ENCODE measurements at regions not wholly inside any gene's neighbourhood (a gene's known extent, or its start where the extent isn't known, plus 50 kb on each side); places are given as distances from the start of the nearest gene placed in this dataset.

- H3K36me3 Mint-ChIP-seq (ENCODE audit: low read depth): no peaks in the 10 kb centered on the region
- no peaks in the 10 kb centered on the region for H3K9me3 Mint-ChIP-seq
- peaks cover 10% of the 10 kb centered on the region for H3K4me1 Mint-ChIP-seq
- H3K27me3 Mint-ChIP-seq (ENCODE audit: low read depth): no peaks in the 10 kb centered on the region
- no peak overlapping the region for H3K27ac Mint-ChIP-seq
- no peak overlapping the region for H3K4me3 Mint-ChIP-seq
- TF ChIP-seq, protein P1, sequence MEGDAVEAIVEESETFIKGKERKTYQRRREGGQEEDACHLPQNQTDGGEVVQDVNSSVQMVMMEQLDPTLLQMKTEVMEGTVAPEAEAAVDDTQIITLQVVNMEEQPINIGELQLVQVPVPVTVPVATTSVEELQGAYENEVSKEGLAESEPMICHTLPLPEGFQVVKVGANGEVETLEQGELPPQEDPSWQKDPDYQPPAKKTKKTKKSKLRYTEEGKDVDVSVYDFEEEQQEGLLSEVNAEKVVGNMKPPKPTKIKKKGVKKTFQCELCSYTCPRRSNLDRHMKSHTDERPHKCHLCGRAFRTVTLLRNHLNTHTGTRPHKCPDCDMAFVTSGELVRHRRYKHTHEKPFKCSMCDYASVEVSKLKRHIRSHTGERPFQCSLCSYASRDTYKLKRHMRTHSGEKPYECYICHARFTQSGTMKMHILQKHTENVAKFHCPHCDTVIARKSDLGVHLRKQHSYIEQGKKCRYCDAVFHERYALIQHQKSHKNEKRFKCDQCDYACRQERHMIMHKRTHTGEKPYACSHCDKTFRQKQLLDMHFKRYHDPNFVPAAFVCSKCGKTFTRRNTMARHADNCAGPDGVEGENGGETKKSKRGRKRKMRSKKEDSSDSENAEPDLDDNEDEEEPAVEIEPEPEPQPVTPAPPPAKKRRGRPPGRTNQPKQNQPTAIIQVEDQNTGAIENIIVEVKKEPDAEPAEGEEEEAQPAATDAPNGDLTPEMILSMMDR (IDR thresholded peaks at IDR 0.05; ENCODE audit: unreplicated experiment in 3 of 3): no peak
These were observed 368.5 kb downstream of the ZEB2 start for GRCh38 chr2:144151405-144151804.

DNA sequence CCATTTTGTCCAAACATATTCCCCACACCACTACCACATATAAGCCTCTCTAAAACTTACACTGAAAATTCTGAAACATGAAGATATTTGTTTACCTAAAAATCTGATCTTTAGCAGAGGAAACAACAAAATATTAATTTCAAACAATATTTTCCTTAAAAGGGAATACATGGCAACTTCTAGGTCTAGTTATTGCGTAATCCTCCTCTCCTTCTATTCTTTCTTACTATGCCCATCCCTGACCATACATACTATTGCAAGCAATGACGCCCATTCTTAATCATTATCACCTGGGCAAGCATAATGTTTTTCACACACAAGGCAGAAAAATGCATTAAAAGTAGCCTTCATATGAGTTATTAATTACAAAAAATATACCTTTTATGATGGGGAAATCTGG is 372.6 kb downstream of the ZEB2 start:
- Mint-ChIP-seq H3K4me3 (no peak overlapping the region), H3K9me3 (no peaks in the 10 kb centered on the region), H3K4me1 (peaks cover 7% of the 10 kb centered on the region), H3K36me3 (ENCODE audit: low read depth) (peaks cover 4% of the 10 kb centered on the region), H3K27me3 (ENCODE audit: low read depth) (no peaks in the 10 kb centered on the region), H3K27ac (no peak overlapping the region)
- TF ChIP-seq, protein P1 (IDR thresholded peaks at IDR 0.05; ENCODE audit: unreplicated experiment in 3 of 3): no peak

GRCh38 chr2:144146876-144147275 is 373.0 kb downstream of the ZEB2 start:
- H3K36me3 Mint-ChIP-seq (ENCODE audit: low read depth): peaks cover 7% of the 10 kb centered on the region
- TF ChIP-seq, protein P1 (IDR thresholded peaks at IDR 0.05; ENCODE audit: unreplicated experiment in 3 of 3): no peak
- H3K4me1 Mint-ChIP-seq: peaks cover 9% of the 10 kb centered on the region
- no peak overlapping the region for H3K27ac Mint-ChIP-seq
- no peak overlapping the region for H3K4me3 Mint-ChIP-seq
- H3K9me3 Mint-ChIP-seq: no peaks in the 10 kb centered on the region
- H3K27me3 Mint-ChIP-seq (ENCODE audit: low read depth): no peaks in the 10 kb centered on the region

GRCh38 chr2:144146076-144146475 is 373.8 kb downstream of the ZEB2 start:
- TF ChIP-seq, protein P1 (IDR thresholded peaks at IDR 0.05; ENCODE audit: unreplicated experiment in 3 of 3): no peak
- no peak overlapping the region for H3K4me3 Mint-ChIP-seq
- H3K27me3 Mint-ChIP-seq (ENCODE audit: low read depth): no peaks in the 10 kb centered on the region
- H3K36me3 Mint-ChIP-seq (ENCODE audit: low read depth): peaks cover 7% of the 10 kb centered on the region
- H3K27ac Mint-ChIP-seq: peak overlapping the region in 1 of 3 experiments; percentile 37
- peaks cover 17% of the 10 kb centered on the region for H3K4me1 Mint-ChIP-seq
- H3K9me3 Mint-ChIP-seq: no peaks in the 10 kb centered on the region

GRCh38 chr2:144143294-144144151 is 376.4 kb downstream of the ZEB2 start:
- TF ChIP-seq, protein P1 (IDR thresholded peaks at IDR 0.05; ENCODE audit: unreplicated experiment in 3 of 3): no peak
- Mint-ChIP-seq H3K4me3 (no peak overlapping the region), H3K27me3 (ENCODE audit: low read depth) (no peaks in the 10 kb centered on the region), H3K9me3 (no peaks in the 10 kb centered on the region), H3K4me1 (peaks cover 24% of the 10 kb centered on the region), H3K36me3 (ENCODE audit: low read depth) (peaks cover 7% of the 10 kb centered on the region), H3K27ac (peak overlapping the region; percentile 59 to 84 (median 68))

DNA sequence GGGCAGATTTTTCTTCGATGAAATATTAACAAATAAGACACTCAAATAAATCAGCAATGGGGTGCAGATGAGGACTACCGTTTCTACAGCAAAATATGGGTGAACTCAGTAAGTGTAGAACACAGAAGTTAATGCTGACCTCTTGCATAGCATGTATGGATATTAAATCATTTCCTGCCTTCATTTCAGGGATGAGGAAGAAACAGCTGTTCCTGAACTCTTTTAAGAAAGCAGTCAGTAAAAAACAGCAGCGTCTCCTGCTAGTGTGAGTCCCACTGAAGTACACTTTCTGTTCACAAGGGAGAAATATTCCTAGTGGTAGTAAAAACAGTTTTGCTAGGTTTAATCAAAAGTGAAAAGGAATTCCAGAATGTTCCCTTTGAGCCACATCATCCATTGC is 379.0 kb downstream of the ZEB2 start:
- Mint-ChIP-seq H3K9me3 (no peaks in the 10 kb centered on the region), H3K4me1 (peaks cover 24% of the 10 kb centered on the region), H3K27ac (peak overlapping the region; percentile 48 to 92 (median 72)), H3K4me3 (no peak overlapping the region), H3K27me3 (ENCODE audit: low read depth) (no peaks in the 10 kb centered on the region), H3K36me3 (ENCODE audit: low read depth) (peaks cover 11% of the 10 kb centered on the region)
- TF ChIP-seq, protein P1 (IDR thresholded peaks at IDR 0.05; ENCODE audit: unreplicated experiment in 3 of 3): no peak
